ENCODE measurements at regions not wholly inside any gene's neighbourhood (a gene's known extent, or its start where the extent isn't known, plus 50 kb on each side); places are given as distances from the start of the nearest gene placed in this dataset.

DNA sequence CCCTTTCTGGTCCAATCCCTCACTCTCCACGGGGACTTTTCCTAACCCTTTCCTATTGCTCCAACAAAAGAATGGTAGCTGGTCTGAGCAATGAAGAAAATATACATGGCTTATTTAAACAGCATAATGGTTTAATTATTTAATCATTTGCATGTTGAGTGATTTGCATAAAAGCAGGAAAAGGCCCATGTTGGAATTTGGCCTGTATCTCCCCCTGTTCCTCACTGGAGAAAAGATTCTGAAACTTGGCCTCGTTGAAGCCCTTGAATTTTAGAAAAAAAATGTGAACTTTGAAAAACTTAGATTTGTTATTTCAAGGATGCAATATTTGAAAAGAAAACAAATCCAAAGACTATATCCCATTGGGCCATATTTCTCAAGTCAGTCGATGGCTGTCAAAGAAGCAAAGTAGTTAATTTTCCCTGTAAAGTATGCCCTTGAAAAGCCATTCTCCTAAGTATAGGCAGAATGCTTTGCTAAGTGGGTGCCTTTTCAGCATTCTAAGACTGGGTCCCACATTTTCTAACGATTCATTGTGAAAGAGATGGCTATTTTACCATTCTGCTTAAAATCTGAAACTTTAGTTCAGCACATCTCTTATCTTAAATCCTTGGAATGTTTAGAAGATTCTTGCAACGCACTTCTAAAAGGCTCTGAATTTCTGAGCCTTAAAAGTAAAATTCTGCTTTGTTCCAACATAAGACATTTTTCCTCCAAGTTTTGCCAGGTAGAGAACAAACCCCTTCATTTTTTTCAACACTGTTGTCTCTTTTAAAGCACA, 428.8 kb downstream of the ARHGEF28 start:
- 67 to 81% (median 81%) methylated on average over 5 of the region's 5 CpGs for WGBS, 3 donors
- no peaks in the 10 kb centered on the region for H3K36me3 ChIP-seq (ENCODE audit: control insufficient read depth in 3 of 3, insufficient read depth in 2 of 3, low read depth in 1 of 3, low read length in 3 of 3)
- H3K27me3 ChIP-seq (ENCODE audit: control insufficient read depth in 3 of 3, insufficient read depth in 3 of 3, low read length in 3 of 3): no peaks in the 10 kb centered on the region
- no peak overlapping the region for H3K27ac ChIP-seq (ENCODE audit: low read depth in 1 of 3, low read length in 2 of 3)
- no peak overlapping the region for H3K4me3 ChIP-seq (ENCODE audit: low read depth in 1 of 3, low read length in 3 of 3)
- FAIRE-seq: no peak
- DNase-seq: no peak
- H3K9me3 ChIP-seq (ENCODE audit: control insufficient read depth in 2 of 2, insufficient read depth in 1 of 2, low read depth in 1 of 2, low read length in 1 of 2): no peaks in the 10 kb centered on the region
- H3K4me1 ChIP-seq (ENCODE audit: control insufficient read depth in 3 of 3, insufficient read depth in 2 of 3, low read depth in 1 of 3, low read length in 2 of 3): no peaks in the 10 kb centered on the region

DNA sequence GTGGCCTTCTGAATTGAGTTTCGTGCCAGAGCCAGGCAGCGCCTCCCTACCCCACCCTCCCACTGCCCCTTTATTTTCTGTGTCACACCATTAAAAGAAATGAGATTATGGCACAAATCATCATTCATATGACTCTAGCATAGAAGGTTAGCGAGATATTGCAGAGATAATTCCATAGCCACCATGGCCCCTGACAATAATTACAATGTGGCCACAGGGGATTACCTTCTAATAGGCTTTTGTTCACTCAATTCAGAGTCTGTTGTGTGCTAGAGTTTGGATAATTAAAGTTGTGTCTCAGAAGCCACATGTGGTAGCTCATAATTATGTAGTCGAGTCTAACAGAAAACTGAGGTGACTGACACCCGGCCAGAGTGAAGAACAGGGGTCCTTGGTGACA, 428.1 kb downstream of the ARHGEF28 start:
- FAIRE-seq (no peak), DNase-seq (no peak)
- Histone ChIP-seq H3K27me3 (ENCODE audit: control insufficient read depth in 3 of 3, insufficient read depth in 3 of 3, low read length in 3 of 3) (no peaks in the 10 kb centered on the region), H3K4me3 (ENCODE audit: low read depth in 1 of 3, low read length in 3 of 3) (no peak overlapping the region), H3K9me3 (ENCODE audit: control insufficient read depth in 2 of 2, insufficient read depth in 1 of 2, low read depth in 1 of 2, low read length in 1 of 2) (no peaks in the 10 kb centered on the region), H3K36me3 (ENCODE audit: control insufficient read depth in 3 of 3, insufficient read depth in 2 of 3, low read depth in 1 of 3, low read length in 3 of 3) (no peaks in the 10 kb centered on the region), H3K27ac (ENCODE audit: low read depth in 1 of 3, low read length in 2 of 3) (no peak overlapping the region), H3K4me1 (ENCODE audit: control insufficient read depth in 3 of 3, insufficient read depth in 2 of 3, low read depth in 1 of 3, low read length in 2 of 3) (no peaks in the 10 kb centered on the region)
- WGBS, 3 donors: 80 to 88% (median 83%) methylated on average over 5 of the region's 5 CpGs

DNA sequence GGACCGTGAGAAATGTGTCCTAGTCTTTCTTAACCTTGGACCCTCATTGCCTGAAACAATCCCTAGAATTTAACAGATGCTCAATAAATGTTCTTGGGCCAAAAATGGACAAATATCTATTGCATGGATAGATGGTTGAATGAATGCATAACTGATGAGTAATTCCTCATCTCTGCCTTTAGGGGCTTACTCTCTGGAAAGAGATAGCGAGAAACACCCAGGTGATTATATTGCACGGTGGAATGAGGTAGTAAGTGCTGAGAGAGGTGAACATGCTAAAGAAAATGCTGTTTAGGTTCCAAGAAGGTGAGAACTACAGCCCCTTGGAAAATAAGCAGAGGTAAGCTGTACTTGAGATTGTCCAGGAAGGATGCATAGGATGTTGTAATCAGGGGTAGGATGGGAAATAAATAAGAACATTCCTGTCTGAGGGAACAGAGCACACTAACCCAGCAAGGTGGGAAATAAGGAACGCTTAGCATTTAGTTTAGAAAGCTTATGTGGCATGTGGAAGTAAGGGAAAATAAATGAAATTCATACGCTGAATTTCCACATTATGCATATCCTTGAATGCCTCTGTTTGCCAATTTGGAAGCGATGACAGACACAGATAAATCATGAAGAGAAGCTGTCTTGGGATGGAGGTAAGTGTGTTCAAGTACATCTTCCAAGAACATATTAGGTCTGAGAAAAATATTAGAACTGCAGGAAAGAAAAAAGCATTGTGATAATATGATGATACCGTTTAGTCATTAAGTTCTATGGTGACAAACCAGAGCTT, 426.6 kb downstream of the ARHGEF28 start:
- 80 to 84% (median 83%) methylated on average over 7 of the region's 7 CpGs for WGBS, 3 donors
- no peak for FAIRE-seq
- Histone ChIP-seq H3K4me1 (ENCODE audit: control insufficient read depth in 3 of 3, insufficient read depth in 2 of 3, low read depth in 1 of 3, low read length in 2 of 3) (no peaks in the 10 kb centered on the region), H3K4me3 (ENCODE audit: low read depth in 1 of 3, low read length in 3 of 3) (no peak overlapping the region), H3K27ac (ENCODE audit: low read depth in 1 of 3, low read length in 2 of 3) (no peak overlapping the region), H3K9me3 (ENCODE audit: control insufficient read depth in 2 of 2, insufficient read depth in 1 of 2, low read depth in 1 of 2, low read length in 1 of 2) (no peaks in the 10 kb centered on the region), H3K36me3 (ENCODE audit: control insufficient read depth in 3 of 3, insufficient read depth in 2 of 3, low read depth in 1 of 3, low read length in 3 of 3) (no peaks in the 10 kb centered on the region), H3K27me3 (ENCODE audit: control insufficient read depth in 3 of 3, insufficient read depth in 3 of 3, low read length in 3 of 3) (no peaks in the 10 kb centered on the region)
- no peak for DNase-seq

DNA sequence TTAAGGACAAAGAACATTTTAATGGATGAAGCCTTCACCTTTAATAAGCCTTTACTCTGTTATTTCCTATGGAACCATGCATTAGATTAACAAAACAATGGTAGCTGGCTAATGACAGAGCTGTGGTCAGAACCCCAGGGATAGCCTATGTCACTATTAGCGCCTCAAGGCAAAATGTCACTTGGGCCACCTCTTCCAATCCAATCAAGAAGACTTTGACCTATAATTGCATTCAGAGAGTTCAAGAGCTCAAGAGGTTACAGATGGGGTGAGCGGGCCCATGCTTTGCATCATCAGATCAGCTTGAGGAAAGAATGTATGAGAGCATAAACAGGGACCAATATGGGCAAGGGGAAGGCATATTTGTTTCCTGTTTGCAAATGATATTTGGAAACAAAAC, 425.1 kb downstream of the ARHGEF28 start:
- Histone ChIP-seq H3K27ac (ENCODE audit: low read depth in 1 of 3, low read length in 2 of 3) (no peak overlapping the region), H3K4me3 (ENCODE audit: low read depth in 1 of 3, low read length in 3 of 3) (no peak overlapping the region), H3K9me3 (ENCODE audit: control insufficient read depth in 2 of 2, insufficient read depth in 1 of 2, low read depth in 1 of 2, low read length in 1 of 2) (no peaks in the 10 kb centered on the region), H3K4me1 (ENCODE audit: control insufficient read depth in 3 of 3, insufficient read depth in 2 of 3, low read depth in 1 of 3, low read length in 2 of 3) (no peaks in the 10 kb centered on the region), H3K27me3 (ENCODE audit: control insufficient read depth in 3 of 3, insufficient read depth in 3 of 3, low read length in 3 of 3) (no peaks in the 10 kb centered on the region), H3K36me3 (ENCODE audit: control insufficient read depth in 3 of 3, insufficient read depth in 2 of 3, low read depth in 1 of 3, low read length in 3 of 3) (no peaks in the 10 kb centered on the region)
- WGBS, 3 donors: 87 to 95% (median 93%) methylated on average over 2 of the region's 2 CpGs
- DNase-seq (peak in 1 of 2 donors; percentile 2), FAIRE-seq (no peak)

DNA sequence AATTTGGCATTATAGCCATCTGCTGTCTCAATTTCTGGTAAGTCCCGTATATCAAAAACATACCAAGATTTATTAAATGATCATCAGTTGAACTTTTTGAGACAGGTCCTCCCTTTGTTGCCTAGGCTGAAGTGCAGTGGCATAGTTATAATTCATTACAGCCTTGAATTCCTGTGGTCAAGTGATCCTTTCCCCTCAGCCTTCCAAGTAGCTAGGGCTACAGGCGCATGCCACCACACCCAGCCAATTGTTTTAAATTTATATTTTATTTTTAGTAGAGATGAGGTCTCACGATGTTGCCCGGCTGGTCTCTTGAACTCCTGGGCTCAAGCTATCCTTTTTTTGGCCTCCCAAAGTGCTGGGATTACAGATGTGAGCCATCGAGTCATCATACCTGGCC, 418.9 kb downstream of the ARHGEF28 start:
- H3K4me1 ChIP-seq (ENCODE audit: control insufficient read depth in 3 of 3, insufficient read depth in 2 of 3, low read depth in 1 of 3, low read length in 2 of 3): no peaks in the 10 kb centered on the region
- no peaks in the 10 kb centered on the region for H3K36me3 ChIP-seq (ENCODE audit: control insufficient read depth in 3 of 3, insufficient read depth in 2 of 3, low read depth in 1 of 3, low read length in 3 of 3)
- no peak overlapping the region for H3K4me3 ChIP-seq (ENCODE audit: low read depth in 1 of 3, low read length in 3 of 3)
- H3K9me3 ChIP-seq (ENCODE audit: control insufficient read depth in 2 of 2, insufficient read depth in 1 of 2, low read depth in 1 of 2, low read length in 1 of 2): no peaks in the 10 kb centered on the region
- 85 to 94% (median 91%) methylated on average over 5 of the region's 5 CpGs for WGBS, 3 donors
- no peak for FAIRE-seq
- no peak overlapping the region for H3K27ac ChIP-seq (ENCODE audit: low read depth in 1 of 3, low read length in 2 of 3)
- no peaks in the 10 kb centered on the region for H3K27me3 ChIP-seq (ENCODE audit: control insufficient read depth in 3 of 3, insufficient read depth in 3 of 3, low read length in 3 of 3)
- DNase-seq: no peak

DNA sequence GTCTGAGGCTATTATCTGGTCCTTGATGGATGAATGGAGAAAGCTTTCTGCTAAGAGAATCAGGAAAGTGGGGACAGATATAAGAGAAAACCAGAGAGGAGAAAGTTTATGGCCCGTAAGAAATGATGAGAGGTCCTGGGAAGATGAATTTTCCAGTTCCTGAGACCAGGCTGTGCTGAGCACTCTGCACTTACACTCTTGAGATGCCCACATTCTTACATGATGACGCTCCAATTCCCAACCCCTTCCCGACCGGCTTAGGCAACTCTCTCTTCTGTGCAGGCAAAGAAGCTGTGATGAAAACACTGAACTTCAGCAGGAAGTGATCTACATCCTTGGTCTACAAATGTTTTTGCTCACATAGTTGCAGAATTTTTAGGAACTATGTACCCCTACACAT, 417.0 kb downstream of the ARHGEF28 start:
- WGBS, 3 donors: 64 to 93% (median 74%) methylated on average over 4 of the region's 4 CpGs
- peak overlapping the region in 1 of 3 donors; percentile 15 for H3K27ac ChIP-seq (ENCODE audit: low read depth in 1 of 3, low read length in 2 of 3)
- H3K27me3 ChIP-seq (ENCODE audit: control insufficient read depth in 3 of 3, insufficient read depth in 3 of 3, low read length in 3 of 3): no peaks in the 10 kb centered on the region
- FAIRE-seq (no peak), DNase-seq (no peak)
- H3K36me3 ChIP-seq (ENCODE audit: control insufficient read depth in 3 of 3, insufficient read depth in 2 of 3, low read depth in 1 of 3, low read length in 3 of 3): no peaks in the 10 kb centered on the region
- H3K9me3 ChIP-seq (ENCODE audit: control insufficient read depth in 2 of 2, insufficient read depth in 1 of 2, low read depth in 1 of 2, low read length in 1 of 2): no peaks in the 10 kb centered on the region
- H3K4me1 ChIP-seq (ENCODE audit: control insufficient read depth in 3 of 3, insufficient read depth in 2 of 3, low read depth in 1 of 3, low read length in 2 of 3): no peaks in the 10 kb centered on the region
- no peak overlapping the region for H3K4me3 ChIP-seq (ENCODE audit: low read depth in 1 of 3, low read length in 3 of 3)

DNA sequence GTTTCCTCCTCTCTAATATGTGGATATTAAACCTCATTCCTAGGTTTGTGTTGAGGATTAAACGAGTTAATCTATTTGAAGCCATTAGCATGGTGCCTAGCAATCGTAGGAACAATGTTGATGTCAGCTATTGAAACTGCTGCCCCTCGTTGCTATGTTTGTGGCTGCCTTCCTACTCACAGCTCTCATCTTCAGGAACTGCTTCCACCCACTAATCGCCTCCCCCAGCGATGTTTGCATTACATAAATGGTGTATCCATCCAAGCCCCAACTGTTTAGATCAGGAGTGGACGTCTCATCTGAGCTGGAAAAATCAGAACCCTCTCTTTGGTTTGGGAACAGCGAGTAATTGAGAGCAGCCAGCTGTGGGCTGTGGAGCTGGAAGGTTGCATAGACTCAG, 416.6 kb downstream of the ARHGEF28 start:
- WGBS, 3 donors: 67 to 86% (median 80%) methylated on average over 7 of the region's 7 CpGs

DNA sequence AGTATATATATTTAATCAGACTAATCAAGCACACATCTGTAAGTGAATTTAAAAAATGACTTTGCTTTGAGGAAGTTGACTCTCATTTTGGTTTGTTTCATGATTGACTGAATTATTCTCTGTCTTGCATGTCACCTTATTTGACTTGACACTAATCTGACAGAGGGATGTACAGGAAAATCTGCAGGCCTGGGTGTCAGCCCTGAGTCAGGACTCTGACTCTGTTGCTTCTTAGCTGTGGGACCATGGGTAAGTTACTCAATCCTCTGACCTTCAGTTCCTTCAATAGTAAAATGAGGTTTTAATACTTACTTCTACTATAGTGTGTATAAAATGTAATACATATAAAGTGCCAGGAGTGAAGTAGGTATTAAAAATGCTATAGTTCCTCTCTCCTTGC, 415.9 kb downstream of the ARHGEF28 start:
- H3K27me3 ChIP-seq (ENCODE audit: control insufficient read depth in 3 of 3, insufficient read depth in 3 of 3, low read length in 3 of 3): no peaks in the 10 kb centered on the region

More for the DNA sequence above, 416.6 kb downstream of the ARHGEF28 start:
- DNase-seq (no peak), FAIRE-seq (no peak)
- H3K27ac ChIP-seq (ENCODE audit: low read depth in 1 of 3, low read length in 2 of 3): peak overlapping the region in 1 of 3 donors; percentile 15
- H3K27me3 ChIP-seq (ENCODE audit: control insufficient read depth in 3 of 3, insufficient read depth in 3 of 3, low read length in 3 of 3): no peaks in the 10 kb centered on the region
- H3K36me3 ChIP-seq (ENCODE audit: control insufficient read depth in 3 of 3, insufficient read depth in 2 of 3, low read depth in 1 of 3, low read length in 3 of 3): no peaks in the 10 kb centered on the region
- no peak overlapping the region for H3K4me3 ChIP-seq (ENCODE audit: low read depth in 1 of 3, low read length in 3 of 3)
- no peaks in the 10 kb centered on the region for H3K4me1 ChIP-seq (ENCODE audit: control insufficient read depth in 3 of 3, insufficient read depth in 2 of 3, low read depth in 1 of 3, low read length in 2 of 3)
- H3K9me3 ChIP-seq (ENCODE audit: control insufficient read depth in 2 of 2, insufficient read depth in 1 of 2, low read depth in 1 of 2, low read length in 1 of 2): no peaks in the 10 kb centered on the region

More for the DNA sequence above, 415.9 kb downstream of the ARHGEF28 start:
- H3K4me1 ChIP-seq (ENCODE audit: control insufficient read depth in 3 of 3, insufficient read depth in 2 of 3, low read depth in 1 of 3, low read length in 2 of 3): no peaks in the 10 kb centered on the region
- FAIRE-seq (no peak), DNase-seq (no peak)
- no peaks in the 10 kb centered on the region for H3K36me3 ChIP-seq (ENCODE audit: control insufficient read depth in 3 of 3, insufficient read depth in 2 of 3, low read depth in 1 of 3, low read length in 3 of 3)
- no peaks in the 10 kb centered on the region for H3K9me3 ChIP-seq (ENCODE audit: control insufficient read depth in 2 of 2, insufficient read depth in 1 of 2, low read depth in 1 of 2, low read length in 1 of 2)
- H3K4me3 ChIP-seq (ENCODE audit: low read depth in 1 of 3, low read length in 3 of 3): no peak overlapping the region
- H3K27ac ChIP-seq (ENCODE audit: low read depth in 1 of 3, low read length in 2 of 3): no peak overlapping the region

All from small intestine (tissue), 7 donors.